ENCODE measurements at regions not wholly inside any gene's neighbourhood (a gene's known extent, or its start where the extent isn't known, plus 50 kb on each side); places are given as distances from the start of the nearest gene placed in this dataset.
"Not testable (repeated sequence)": the region's sequence is repeated elsewhere in the genome, so short reads cannot be mapped to it uniquely, and the experiment has no call there.

DNA sequence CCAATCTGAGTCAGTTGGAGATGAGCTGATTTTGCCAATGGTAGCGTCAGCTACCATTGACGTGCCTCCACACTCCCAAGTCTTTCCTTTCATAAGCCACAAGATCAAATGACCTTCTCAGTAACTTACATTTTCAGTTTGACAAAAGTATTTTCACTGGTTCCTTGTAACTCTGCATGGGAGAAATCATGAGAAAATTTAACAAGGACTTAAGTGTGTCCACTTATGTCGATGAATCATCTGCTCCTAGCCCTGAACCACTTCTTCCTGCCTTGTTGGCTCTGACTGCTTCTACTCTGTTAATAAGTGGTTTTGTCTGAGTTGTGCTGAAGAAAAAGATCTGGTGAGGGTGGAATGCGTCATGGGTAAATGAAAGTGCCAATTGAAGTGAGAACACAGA, 101.2 kb downstream of the NFKBIZ start:
- DNase-seq, result no peak

DNA sequence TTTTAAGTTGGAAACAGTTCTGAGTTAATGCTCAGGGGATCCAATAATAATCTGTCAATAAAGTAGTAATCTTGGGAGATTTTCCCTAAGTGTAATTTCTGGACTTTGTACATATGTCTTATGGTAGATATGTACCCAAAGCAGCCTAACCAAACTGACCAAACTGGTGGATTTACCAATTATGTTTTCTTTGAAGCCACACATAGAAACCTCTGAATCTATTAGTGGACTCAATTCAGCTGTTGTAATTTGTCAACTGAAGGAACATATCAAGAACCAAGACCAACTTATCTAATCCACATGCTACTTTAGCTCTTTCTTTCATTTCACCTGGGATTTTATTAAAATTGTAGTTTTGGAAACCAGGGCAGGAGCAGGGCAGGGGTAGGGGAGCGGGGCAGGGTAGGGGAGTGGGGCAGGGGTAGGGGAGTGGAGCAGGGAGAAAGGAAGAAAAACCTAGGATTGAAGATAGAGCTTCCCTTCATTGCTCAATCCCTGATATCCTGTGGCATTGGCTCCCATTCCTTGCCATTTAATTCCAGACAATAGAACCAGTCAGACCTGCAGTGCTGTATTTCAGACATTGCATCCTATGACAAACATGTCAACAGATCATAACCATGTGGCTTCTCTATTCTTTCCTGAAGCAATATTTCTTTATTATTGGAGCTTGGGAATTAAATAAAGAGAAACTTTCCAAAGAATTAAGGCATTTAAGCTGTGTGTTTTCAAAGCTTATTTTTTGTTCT, 101.8 kb downstream of the NFKBIZ start:
- no peak for DNase-seq

GRCh38 chr3:101954361-101954760, 105.0 kb downstream of the NFKBIZ start:
- DNase-seq, result no peak

GRCh38 chr3:101954936-101955335, 105.6 kb downstream of the NFKBIZ start:
- no peak for DNase-seq

- no peak for DNase-seq
Measured at GRCh38 chr3:101962055-101962454, 112.7 kb downstream of the NFKBIZ start.

GRCh38 chr3:101963902-101964362, 114.6 kb downstream of the NFKBIZ start:
- DNase-seq, result peak; percentile 12

DNA sequence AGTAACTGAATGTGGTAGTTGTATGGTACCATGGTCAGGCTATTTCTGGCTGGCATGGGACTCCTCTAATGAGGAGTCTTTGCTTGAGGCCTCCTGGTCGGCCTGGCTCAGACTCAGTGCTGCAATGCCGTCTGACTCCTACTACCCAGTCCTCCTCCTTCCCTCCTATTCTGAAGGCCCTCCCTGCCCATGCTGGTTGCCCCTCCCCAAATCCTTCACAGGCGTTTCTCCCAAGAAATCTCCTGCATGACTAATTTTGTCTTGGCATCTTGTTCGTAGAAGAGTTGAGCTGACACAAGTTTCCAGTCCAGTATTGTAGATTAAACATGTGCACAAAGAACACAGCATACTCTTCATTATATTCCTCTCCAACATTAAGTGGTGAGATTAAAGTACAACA, 115.5 kb downstream of the NFKBIZ start:
- no peak for DNase-seq

DNA sequence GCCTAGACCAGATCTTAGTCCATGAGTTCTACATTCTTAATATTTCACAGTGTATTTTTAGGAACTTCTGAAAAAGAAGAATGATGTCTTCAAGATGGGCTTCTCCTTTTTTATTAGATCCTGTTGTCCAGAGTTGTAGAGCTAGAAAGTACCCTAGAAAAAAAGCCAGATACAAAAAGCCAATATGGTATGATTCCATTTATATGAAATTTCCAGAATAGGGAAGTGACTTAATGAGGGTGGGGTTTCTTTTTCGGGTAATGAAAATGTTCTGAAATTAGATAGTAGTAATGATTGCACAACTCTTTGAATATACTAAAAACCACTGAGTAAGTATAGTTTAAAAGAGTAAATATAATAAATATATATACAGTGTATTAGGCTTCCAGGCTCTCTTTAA, 116.9 kb downstream of the NFKBIZ start:
- no peak for DNase-seq

DNA sequence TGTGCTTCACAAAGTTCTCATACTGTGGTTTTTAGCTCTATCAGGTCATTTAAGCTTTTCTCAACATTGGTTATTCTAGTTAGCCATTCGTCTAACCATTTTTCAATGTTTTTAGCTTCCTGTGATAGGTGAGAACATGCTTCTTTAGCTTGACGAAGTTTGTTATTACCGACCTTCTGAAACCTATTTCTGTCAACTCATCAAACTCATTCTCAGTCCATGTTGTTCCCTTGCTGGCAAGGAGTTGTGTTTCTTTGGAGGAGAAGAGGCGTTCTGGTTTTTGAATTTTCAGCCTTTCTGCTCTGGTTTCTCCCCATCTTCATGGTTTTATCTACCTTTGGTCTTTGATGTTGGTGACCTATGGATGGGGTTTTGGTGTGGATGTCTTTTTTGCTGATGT, 120.9 kb downstream of the NFKBIZ start:
- no peak for DNase-seq

DNA sequence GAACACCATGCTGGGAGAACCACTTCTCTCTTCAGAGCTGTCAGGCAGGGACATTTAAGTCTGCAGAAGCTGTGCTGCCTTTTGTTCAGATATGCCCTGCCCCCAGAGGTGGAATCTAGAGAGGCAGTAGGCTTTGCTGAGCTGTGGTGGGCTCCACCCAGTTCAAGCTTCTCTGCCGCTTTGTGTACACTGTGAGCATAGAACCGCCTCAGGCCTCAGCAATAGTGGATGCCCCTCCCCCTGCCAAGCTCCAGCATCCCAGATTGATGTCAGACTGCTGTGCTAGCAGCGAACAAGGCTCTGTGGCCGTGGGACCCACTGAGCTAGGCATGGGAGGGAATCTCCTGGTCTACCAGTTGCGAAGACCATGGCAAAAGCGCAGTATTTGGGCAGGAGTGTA, 121.6 kb downstream of the NFKBIZ start:
- DNase-seq, result no peak

DNA sequence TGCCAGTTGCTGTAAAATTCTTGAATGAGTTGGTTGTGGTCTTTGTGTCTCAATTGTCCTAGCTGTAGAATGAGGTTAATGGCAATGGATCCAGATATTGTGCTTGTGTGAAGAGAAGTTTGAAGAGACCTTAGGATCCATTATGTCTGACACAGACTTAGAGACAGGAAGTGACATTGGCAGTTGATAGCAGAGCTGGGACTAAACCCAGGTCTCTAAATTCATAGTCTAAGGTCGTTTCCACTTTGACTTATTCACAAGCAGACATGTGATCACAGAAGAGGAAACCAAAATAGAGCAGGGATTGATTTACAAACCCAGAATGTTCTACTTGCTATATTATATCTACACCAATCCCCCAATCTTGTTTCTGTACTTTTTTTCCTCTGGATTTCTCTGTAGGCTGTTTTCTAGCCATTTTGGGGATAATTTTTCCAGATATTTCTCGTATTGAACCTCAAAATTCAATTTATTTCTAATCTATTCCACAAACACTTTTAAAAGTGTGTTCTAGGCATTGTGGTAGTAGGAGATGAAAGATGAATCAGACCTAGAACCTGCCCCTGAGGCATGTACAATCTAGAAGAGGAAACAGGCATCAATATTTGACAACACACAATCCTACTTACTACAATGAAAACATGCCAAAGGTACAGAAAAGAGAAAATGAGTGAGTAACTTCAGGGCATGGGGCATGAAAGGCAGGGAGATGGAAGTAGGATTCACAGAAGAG, 123.3 kb downstream of the NFKBIZ start:
- DNase-seq, result no peak

GRCh38 chr3:101973163-101973505, 123.8 kb downstream of the NFKBIZ start:
- no peak for DNase-seq

DNA sequence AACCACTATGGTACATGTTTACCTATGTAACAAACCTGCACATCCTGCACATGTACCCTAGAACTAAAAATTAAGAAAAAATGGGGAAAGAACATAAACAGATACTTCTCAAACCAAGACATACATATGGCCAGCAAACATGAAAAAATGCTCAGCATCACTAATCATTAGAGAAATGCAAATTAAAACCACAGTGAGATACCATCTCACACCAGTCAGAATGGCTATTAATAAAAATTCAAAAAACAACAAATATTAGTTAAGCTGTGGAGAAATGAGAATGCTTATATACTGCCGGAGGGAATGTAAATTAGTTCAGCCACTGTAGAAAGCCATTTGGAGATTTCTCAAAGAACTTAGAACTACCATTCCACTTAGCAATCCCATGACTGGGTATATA, 126.1 kb downstream of the NFKBIZ start:
- DNase-seq, result not testable (repeated sequence)

DNA sequence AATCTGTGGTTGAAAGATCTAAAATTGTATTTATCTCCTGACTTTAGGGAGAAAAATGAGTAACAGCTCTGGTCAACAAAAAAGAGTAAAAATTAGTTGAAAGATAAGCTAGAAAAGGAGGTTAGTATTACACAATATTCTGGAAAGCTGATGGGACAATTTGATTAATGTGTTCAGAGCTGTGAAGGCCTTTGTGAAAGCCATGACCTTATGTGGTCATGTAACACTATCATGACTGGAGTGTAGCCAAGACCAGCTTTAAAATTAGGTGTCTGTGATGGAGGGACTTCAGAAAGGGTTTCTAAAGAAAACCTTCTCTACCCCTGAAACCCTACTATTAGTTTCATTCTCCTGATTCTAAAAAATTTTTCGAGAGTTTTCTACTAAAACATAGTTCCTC, 127.2 kb downstream of the NFKBIZ start:
- no peak for DNase-seq

DNA sequence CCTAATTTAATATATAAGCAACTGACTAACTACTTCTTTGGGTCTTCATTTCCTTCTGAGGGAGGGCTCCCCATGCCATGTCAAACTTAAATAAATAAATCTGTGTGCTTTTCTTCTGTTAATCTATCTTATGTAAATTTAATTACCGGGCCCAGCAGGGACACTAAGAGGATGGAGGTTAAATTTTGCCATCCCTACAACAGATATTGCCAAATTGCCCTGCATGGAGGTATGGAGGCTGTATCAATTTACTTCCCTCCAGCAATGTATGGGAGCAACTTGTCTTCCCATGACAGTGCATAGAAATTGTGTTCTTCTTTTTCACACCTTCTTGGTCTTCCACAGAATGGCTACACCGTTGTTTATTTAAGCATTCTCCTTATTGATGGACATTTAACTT, 129.0 kb downstream of the NFKBIZ start:
- DNase-seq, result no peak

- DNase-seq, result no peak
Measured at GRCh38 chr3:101979033-101979432, 129.7 kb downstream of the NFKBIZ start.

DNA sequence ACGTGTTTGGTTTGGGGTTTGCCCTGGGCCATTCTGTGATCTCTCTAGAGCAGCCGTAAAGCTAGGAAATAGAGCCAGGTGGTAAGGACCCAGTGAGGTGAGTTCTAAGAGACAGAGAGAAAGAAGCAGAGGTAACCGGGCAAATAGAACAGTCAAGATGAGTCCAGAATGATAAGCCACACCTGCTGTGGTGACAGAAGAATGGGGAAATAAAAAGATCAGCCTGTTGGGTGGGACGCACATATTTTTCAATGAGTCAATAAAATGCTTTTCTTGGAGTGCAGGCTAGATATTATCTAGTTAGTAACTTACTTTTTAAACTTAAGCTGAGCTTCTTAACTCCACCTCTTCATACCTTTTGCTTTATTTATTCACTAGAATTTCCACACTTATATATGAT, 135.0 kb downstream of the NFKBIZ start:
- no peak for DNase-seq

DNA sequence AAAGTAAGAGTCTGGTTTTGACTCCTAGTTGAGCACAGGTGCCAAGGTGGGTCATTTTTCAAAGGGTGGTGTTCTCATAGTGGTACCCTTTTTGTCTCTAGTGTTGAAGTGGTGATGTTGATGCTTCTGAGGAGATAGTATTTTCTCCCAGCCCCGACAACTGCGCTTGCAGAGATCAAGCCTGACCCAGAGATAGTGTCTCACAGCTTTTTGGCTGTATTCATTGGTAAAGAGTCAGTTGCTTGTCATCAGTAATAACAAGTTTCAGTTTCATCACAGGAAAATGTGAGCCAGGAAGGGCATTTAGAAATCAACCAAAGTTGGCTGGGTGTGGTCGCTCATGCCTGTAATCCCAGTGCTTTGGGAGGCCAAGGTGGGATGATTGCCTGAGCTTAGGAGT, 139.3 kb downstream of the NFKBIZ start:
- no peak for DNase-seq

GRCh38 chr3:101989578-101990200, 140.4 kb downstream of the NFKBIZ start:
- no peak for DNase-seq

- DNase-seq, result no peak
Measured at GRCh38 chr3:101992863-101993262, 143.5 kb downstream of the NFKBIZ start.

DNA sequence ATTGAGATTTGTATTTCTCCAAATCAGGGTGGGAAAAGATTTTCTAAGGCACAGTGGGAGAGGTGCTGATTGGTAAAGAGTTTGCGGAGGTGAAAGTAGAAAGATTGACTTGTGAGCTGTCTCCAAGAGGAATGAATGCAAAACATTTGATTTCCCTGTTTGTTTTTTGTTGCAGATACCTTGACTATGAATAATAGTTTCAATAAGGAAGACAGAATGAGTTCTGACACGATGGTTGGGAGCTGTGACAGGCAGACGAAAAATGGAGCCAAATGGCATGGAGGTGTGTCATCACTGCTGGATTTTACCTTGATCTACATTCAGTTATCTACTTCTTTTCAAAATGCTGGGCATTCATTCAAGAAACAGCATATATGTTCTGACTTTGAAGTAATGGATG, 145.1 kb downstream of the NFKBIZ start:
- no peak for DNase-seq

DNA sequence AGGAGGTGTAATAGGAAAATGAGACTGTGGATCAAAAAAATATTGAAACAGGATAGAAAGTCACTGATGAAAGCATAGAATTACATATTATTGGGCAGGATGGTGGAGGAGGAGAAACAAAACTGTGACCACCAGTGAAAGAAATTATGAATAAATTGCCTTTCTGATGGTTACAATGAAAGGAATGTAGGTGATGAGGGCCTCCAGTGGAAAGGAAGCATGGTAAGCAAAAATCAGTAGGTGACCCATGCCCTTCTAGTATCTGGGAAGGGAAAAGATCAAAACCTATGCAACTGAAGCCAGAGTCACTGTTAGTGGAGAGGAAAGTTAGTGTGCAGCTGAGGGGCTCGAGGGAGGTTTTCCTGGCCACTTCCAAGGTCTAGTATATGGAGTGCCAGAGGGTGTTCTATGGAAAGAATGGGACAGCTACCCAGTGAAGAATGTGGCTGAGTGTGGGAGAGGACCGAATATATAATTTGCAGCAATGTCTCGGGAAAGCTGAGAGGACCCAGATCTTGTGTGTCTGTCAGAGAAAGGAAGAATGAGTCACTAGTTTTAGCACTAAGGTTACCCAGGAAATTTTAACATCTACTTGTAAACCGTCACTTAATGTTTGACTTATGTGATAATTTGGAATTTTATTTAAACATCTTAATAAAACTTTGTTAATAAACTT, 146.2 kb downstream of the NFKBIZ start:
- DNase-seq, result no peak

GRCh38 chr3:101996832-101997231, 147.5 kb downstream of the NFKBIZ start:
- no peak for DNase-seq

All from occipital lobe (tissue), 1 donor.